Transverse colon (tissue), 4 donors: ENCODE measurements at regions not wholly inside any gene's neighbourhood (a gene's known extent, or its start where the extent isn't known, plus 50 kb on each side); places are given as distances from the start of the nearest gene placed in this dataset.

Source experiments
- DNase-seq: peaks from one replicate; pipeline ENCODE4 v3.0.0-alpha.2; 2019
- H3K27ac ChIP-seq, 4 donors: fragments of 200-600 bp; sonication (generic); 2 replicates each; pipeline ENCODE4 v1.5.1; 2016 to 2018; ENCODE audit warnings: inconsistent platforms in 4 of 4
- H3K27me3 ChIP-seq: fragments of 200-600 bp; sonication (generic); 2 replicates; pipeline ENCODE4 v1.5.1; 2017; ENCODE audit warnings: inconsistent platforms
- H3K36me3 ChIP-seq, 4 donors: fragments of 200-600 bp; sonication (generic); 2 replicates each; pipeline ENCODE4 v1.5.1; 2017 to 2019; ENCODE audit warnings: inconsistent platforms in 4 of 4
- H3K4me1 ChIP-seq, 4 donors: fragments of 200-600 bp; sonication (generic); 2 replicates each; pipeline ENCODE4 v1.5.1; 2017 to 2020; ENCODE audit warnings: inconsistent platforms in 4 of 4
- H3K4me3 ChIP-seq, 4 donors: fragments of 200-600 bp; sonication (generic); 1 replicate in 1 of 4; 2 replicates in 3 of 4; pipeline versions ENCODE4 v1.5.1 to v1.6.1; 2017 to 2019; ENCODE audit warnings: inconsistent platforms in 4 of 4
- H3K9me3 ChIP-seq, 2 donors: fragments of 200-600 bp; sonication (generic); 2 replicates each; pipeline ENCODE4 v1.5.1; 2017 to 2019; ENCODE audit warnings: inconsistent platforms in 2 of 2
- CTCF ChIP-seq, 5 experiments: fragments of 200-600 bp in 3 of 5; fragments of 450-650 bp in 2 of 5; sonication (generic) in 3 of 5; IDR thresholded peaks; 1 replicate in 2 of 5; 2 replicates in 3 of 5; pipeline ENCODE4 v1.5.1; 2016 to 2017; ENCODE audit warnings: antibody characterized with exemption in 5 of 5, inconsistent platforms in 3 of 5, mild to moderate bottlenecking in 2 of 5, moderate library complexity in 1 of 5
- EP300 ChIP-seq: sonication (generic); formaldehyde crosslinking; IDR thresholded peaks from one replicate; pipeline ENCODE4 v1.6.1; 2017; ENCODE audit warnings: antibody characterized with exemption, low read depth
- POLR2A ChIP-seq: fragments of 450-650 bp; IDR thresholded peaks from one replicate; pipeline ENCODE4 v1.6.1; 2016; ENCODE audit warnings: antibody characterized with exemption, mild to moderate bottlenecking, moderate library complexity
- POLR2AphosphoS5 ChIP-seq, 3 donors: sonication (generic); formaldehyde crosslinking; IDR thresholded peaks; one replicate each; pipeline ENCODE4 v1.6.1; 2016; ENCODE audit warnings: antibody characterized with exemption in 3 of 3
- WGBS, 2 donors: methylation state at CpG; one replicate each; pipeline ENCODE4 v1.1.5; 2018; ENCODE audit warnings: low coverage in 1 of 2; 5-methylcytosine and 5-hydroxymethylcytosine counted together
- in situ Hi-C, 4 donors: fragments of 200-750 bp; cut with MboI; loops; one replicate each; pipeline versions ENCODE4 v1.15.0 to v1.15.1; 2017; ENCODE audit warnings: low sequenced_read_pairs in 3 of 4, low pct_ligation_motif_present in 1 of 4, low pct_unique_long_range_greater_than_20kb in 1 of 4
- intact Hi-C: fragments of 100-400 bp; cut with DNase I; formaldehyde crosslinking; loops from one replicate; pipeline ENCODE4 v1.15.1; 2023; ENCODE audit warnings: low total_unique reads

GRCh38 chr7:36802459-36803135, 78.3 kb upstream of the AOAH start:
- intact Hi-C loops: no loop called here
- 51% methylated on average over 1 of the region's 1 CpG; no CpG with 5 or more reads in 1 of the 2 donors for WGBS, 2 donors
- no peak for TF ChIP-seq EP300
- TF ChIP-seq CTCF (IDR thresholded peaks at IDR 0.05): no peak
- no peak for TF ChIP-seq POLR2AphosphoS5 (IDR thresholded peaks at IDR 0.05)
- TF ChIP-seq POLR2A: no peak
- Histone ChIP-seq H3K4me1 (peaks cover 0 to under 1% (median 0%) of the 10 kb centered on the region in 4 donors), H3K36me3 (no peaks in the 10 kb centered on the region), H3K9me3 (no peaks in the 10 kb centered on the region), H3K27ac (no peak overlapping the region), H3K27me3 (no peaks in the 10 kb centered on the region), H3K4me3 (no peak overlapping the region)
- DNase-seq: no peak
- in situ Hi-C loops: no loop called here

- Histone ChIP-seq H3K27ac (no peak overlapping the region), H3K4me1 (peaks cover 0 to 23% (median 18%) of the 10 kb centered on the region in 4 donors), H3K9me3 (no peaks in the 10 kb centered on the region), H3K4me3 (no peak overlapping the region), H3K36me3 (no peaks in the 10 kb centered on the region), H3K27me3 (no peaks in the 10 kb centered on the region)
- in situ Hi-C loops (no loop called here), intact Hi-C loops (no loop called here)
- no peak for DNase-seq
- no peak for TF ChIP-seq CTCF (IDR thresholded peaks at IDR 0.05)
- TF ChIP-seq POLR2AphosphoS5 (IDR thresholded peaks at IDR 0.05): no peak
- no peak for TF ChIP-seq POLR2A
- no peak for TF ChIP-seq EP300
- 72 to 75% methylated on average over 3 to 4 of the region's 4 CpGs for WGBS, 2 donors
Measured at GRCh38 chr7:36796850-36797536, 72.7 kb upstream of the AOAH start.

GRCh38 chr7:36795451-36796021, 71.2 kb upstream of the AOAH start:
- Histone ChIP-seq H3K9me3 (no peaks in the 10 kb centered on the region), H3K36me3 (no peaks in the 10 kb centered on the region), H3K4me3 (no peak overlapping the region), H3K4me1 (peaks cover 0 to 23% (median 18%) of the 10 kb centered on the region in 4 donors), H3K27ac (peak overlapping the region in 1 of 4 donors; percentile 11), H3K27me3 (no peaks in the 10 kb centered on the region)
- intact Hi-C loops (no loop called here), in situ Hi-C loops (no loop called here)
- no peak for DNase-seq
- no peak for TF ChIP-seq POLR2AphosphoS5 (IDR thresholded peaks at IDR 0.05)
- no peak for TF ChIP-seq POLR2A
- TF ChIP-seq CTCF (IDR thresholded peaks at IDR 0.05): no peak
- TF ChIP-seq EP300: no peak
- WGBS, 2 donors: 33 to 43% methylated on average over 3 to 4 of the region's 4 CpGs

- no peak for DNase-seq
- Histone ChIP-seq H3K4me3 (no peak overlapping the region), H3K4me1 (peaks cover 0 to 23% (median 18%) of the 10 kb centered on the region in 4 donors), H3K27me3 (no peaks in the 10 kb centered on the region), H3K9me3 (no peaks in the 10 kb centered on the region), H3K36me3 (no peaks in the 10 kb centered on the region), H3K27ac (peak overlapping the region in 1 of 4 donors; percentile 11)
- intact Hi-C loops (no loop called here), in situ Hi-C loops (no loop called here)
- TF ChIP-seq EP300: no peak
- no peak for TF ChIP-seq POLR2A
- no peak for TF ChIP-seq POLR2AphosphoS5 (IDR thresholded peaks at IDR 0.05)
- TF ChIP-seq CTCF (IDR thresholded peaks at IDR 0.05): no peak
- WGBS, 2 donors: 65% methylated on average over 3 of the region's 3 CpGs; no CpG with 5 or more reads in 1 of the 2 donors
Measured at GRCh38 chr7:36794689-36795088, 70.4 kb upstream of the AOAH start.
